ENCODE measurements at regions not wholly inside any gene's neighbourhood (a gene's known extent, or its start where the extent isn't known, plus 50 kb on each side); places are given as distances from the start of the nearest gene placed in this dataset.
A peak's percentile ranks its signal among the peaks of the same experiment; 100 is the strongest.

DNA sequence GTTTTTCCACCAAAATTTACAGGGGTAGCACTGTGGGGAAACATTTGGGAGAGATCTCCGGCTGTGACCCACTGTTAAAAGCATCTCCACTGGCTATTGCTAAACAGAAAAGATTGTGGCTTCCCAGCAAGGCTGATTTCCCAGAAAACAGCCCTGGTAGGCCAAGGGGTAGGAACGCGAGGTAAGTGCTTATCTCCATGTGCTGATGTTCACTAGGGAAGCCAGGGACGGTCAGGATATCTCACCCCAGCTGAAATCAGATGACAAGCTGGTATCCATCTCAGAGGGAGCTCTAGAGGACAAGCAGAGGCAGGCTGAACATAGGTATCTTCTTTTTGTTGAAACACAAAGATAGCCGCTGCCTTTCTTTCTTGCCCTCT is 63.6 kb downstream of the MIS18A start:
- DNase-seq: no peak
- H3K79me2 ChIP-seq (ENCODE audit: insufficient read depth, low read length): no peaks in the 10 kb centered on the region
- H3K36me3 Mint-ChIP-seq (ENCODE audit: insufficient read depth in 1 of 3, low read depth in 3 of 3): no peaks in the 10 kb centered on the region; a peak in 1 of 7 replicates
- H3K27me3 ChIP-seq (ENCODE audit: insufficient read depth, low read length): no peaks in the 10 kb centered on the region
- H4K91ac ChIP-seq (ENCODE audit: insufficient read length, low read depth, low read length): no peak overlapping the region
- peak overlapping the region in 2 of 3 experiments; percentile 42 to 46; a peak in 3 of 7 replicates for H3K27ac Mint-ChIP-seq
- H3K18ac ChIP-seq (ENCODE audit: insufficient read length, low read depth, low read length): no peak overlapping the region
- H3K4me1 Mint-ChIP-seq: peaks cover 3% of the 10 kb centered on the region in 2 experiments; a peak in 1 of 4 replicates
- no peak overlapping the region for H3K9ac ChIP-seq (ENCODE audit: extremely low read depth, insufficient read length, low read length)
- no peak overlapping the region for H2BK12ac ChIP-seq (ENCODE audit: insufficient read length, low read depth, low read length)
- TF ChIP-seq, protein P1, sequence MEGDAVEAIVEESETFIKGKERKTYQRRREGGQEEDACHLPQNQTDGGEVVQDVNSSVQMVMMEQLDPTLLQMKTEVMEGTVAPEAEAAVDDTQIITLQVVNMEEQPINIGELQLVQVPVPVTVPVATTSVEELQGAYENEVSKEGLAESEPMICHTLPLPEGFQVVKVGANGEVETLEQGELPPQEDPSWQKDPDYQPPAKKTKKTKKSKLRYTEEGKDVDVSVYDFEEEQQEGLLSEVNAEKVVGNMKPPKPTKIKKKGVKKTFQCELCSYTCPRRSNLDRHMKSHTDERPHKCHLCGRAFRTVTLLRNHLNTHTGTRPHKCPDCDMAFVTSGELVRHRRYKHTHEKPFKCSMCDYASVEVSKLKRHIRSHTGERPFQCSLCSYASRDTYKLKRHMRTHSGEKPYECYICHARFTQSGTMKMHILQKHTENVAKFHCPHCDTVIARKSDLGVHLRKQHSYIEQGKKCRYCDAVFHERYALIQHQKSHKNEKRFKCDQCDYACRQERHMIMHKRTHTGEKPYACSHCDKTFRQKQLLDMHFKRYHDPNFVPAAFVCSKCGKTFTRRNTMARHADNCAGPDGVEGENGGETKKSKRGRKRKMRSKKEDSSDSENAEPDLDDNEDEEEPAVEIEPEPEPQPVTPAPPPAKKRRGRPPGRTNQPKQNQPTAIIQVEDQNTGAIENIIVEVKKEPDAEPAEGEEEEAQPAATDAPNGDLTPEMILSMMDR (conservative IDR thresholded peaks at IDR 0.05): no peak
- H2AK5ac ChIP-seq (ENCODE audit: insufficient read length, low read length): no peak overlapping the region
- H2AFZ ChIP-seq (ENCODE audit: low read length): no peak overlapping the region
- H3K23ac ChIP-seq (ENCODE audit: insufficient read length, low read depth, low read length): no peak overlapping the region
- no peak overlapping the region for H3K4me3 Mint-ChIP-seq
- peaks cover 5 to 9% of the 10 kb centered on the region in 2 experiments; a peak in 2 of 5 replicates for H3K9me3 Mint-ChIP-seq
- H4K20me1 ChIP-seq (ENCODE audit: control insufficient read depth, insufficient read depth, insufficient read length): no peaks in the 10 kb centered on the region
- peak overlapping the region; percentile 36; the same call in 1 of the 2 replicates for H3K14ac ChIP-seq (ENCODE audit: insufficient read depth, low read length)
- H3K27ac ChIP-seq (ENCODE audit: insufficient read length, low read depth, low read length): no peak overlapping the region
- H3K27me3 Mint-ChIP-seq (ENCODE audit: low read depth): no peaks in the 10 kb centered on the region; the same call in 1 of the 2 replicates
- no peaks in the 10 kb centered on the region for H3K4me1 ChIP-seq (ENCODE audit: insufficient read depth, low read length)
- H2BK15ac ChIP-seq (ENCODE audit: low read depth, low read length): no peak overlapping the region
- no peak overlapping the region for H2BK20ac ChIP-seq (ENCODE audit: low read depth, low read length, poor library complexity, severe bottlenecking)
- no peaks in the 10 kb centered on the region for H3K23me2 ChIP-seq (ENCODE audit: insufficient read length, low read depth, low read length, poor library complexity, severe bottlenecking)
- H3K9me3 ChIP-seq (ENCODE audit: control insufficient read depth, low read depth, low read length): no peaks in the 10 kb centered on the region
- H2BK120ac ChIP-seq (ENCODE audit: low read depth, low read length, poor library complexity, severe bottlenecking): no peak overlapping the region
- no peak overlapping the region for H3K56ac ChIP-seq (ENCODE audit: insufficient read length, low read depth, low read length)
- H2BK5ac ChIP-seq (ENCODE audit: insufficient read length, low read length): no peak overlapping the region
- no peak overlapping the region for H3K4me2 ChIP-seq (ENCODE audit: insufficient read depth, insufficient read length, low read length)
- H3T11ph ChIP-seq (ENCODE audit: low read length): no peak overlapping the region
- H3K4ac ChIP-seq (ENCODE audit: low read depth, low read length): no peak overlapping the region
- H4K8ac ChIP-seq (replicated peaks; ENCODE audit: insufficient read length, low read depth, low read length): no peak overlapping the region
- H3K79me1 ChIP-seq (ENCODE audit: insufficient read depth, low read depth, low read length, poor library complexity, severe bottlenecking): no peaks in the 10 kb centered on the region
- no CpG with 5 or more reads among the region's 5 CpGs for WGBS (ENCODE audit: extremely low coverage, insufficient read length, low lambda C conversion rate)
- H4K5ac ChIP-seq (ENCODE audit: insufficient read length, low read depth, low read length): no peak overlapping the region
